ENCODE measurements at regions not wholly inside any gene's neighbourhood (a gene's known extent, or its start where the extent isn't known, plus 50 kb on each side); places are given as distances from the start of the nearest gene placed in this dataset.
A peak's percentile ranks its signal among the peaks of the same experiment; 100 is the strongest.

DNA sequence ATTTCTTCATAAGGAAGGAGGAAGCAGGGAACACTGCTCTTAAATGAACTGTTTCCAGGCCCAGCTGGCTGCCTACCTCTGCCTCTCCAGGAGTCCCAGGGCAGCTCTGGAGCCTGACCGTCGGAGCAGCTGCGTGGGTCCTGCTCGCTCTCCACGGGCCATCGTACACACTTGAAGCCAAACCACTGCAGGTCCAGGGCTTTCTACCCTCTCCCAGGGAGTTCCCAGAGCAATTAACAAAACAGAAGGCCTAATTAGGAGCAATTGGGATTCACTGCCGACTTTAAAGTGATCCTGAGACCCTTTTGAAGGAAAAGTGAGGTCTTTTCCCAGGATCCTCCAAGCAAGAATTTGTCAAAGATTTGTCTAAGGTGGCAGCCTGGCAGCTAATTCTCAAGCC is 76.9 kb downstream of the OTX2 start (continued):
- TF ChIP-seq, protein P1, sequence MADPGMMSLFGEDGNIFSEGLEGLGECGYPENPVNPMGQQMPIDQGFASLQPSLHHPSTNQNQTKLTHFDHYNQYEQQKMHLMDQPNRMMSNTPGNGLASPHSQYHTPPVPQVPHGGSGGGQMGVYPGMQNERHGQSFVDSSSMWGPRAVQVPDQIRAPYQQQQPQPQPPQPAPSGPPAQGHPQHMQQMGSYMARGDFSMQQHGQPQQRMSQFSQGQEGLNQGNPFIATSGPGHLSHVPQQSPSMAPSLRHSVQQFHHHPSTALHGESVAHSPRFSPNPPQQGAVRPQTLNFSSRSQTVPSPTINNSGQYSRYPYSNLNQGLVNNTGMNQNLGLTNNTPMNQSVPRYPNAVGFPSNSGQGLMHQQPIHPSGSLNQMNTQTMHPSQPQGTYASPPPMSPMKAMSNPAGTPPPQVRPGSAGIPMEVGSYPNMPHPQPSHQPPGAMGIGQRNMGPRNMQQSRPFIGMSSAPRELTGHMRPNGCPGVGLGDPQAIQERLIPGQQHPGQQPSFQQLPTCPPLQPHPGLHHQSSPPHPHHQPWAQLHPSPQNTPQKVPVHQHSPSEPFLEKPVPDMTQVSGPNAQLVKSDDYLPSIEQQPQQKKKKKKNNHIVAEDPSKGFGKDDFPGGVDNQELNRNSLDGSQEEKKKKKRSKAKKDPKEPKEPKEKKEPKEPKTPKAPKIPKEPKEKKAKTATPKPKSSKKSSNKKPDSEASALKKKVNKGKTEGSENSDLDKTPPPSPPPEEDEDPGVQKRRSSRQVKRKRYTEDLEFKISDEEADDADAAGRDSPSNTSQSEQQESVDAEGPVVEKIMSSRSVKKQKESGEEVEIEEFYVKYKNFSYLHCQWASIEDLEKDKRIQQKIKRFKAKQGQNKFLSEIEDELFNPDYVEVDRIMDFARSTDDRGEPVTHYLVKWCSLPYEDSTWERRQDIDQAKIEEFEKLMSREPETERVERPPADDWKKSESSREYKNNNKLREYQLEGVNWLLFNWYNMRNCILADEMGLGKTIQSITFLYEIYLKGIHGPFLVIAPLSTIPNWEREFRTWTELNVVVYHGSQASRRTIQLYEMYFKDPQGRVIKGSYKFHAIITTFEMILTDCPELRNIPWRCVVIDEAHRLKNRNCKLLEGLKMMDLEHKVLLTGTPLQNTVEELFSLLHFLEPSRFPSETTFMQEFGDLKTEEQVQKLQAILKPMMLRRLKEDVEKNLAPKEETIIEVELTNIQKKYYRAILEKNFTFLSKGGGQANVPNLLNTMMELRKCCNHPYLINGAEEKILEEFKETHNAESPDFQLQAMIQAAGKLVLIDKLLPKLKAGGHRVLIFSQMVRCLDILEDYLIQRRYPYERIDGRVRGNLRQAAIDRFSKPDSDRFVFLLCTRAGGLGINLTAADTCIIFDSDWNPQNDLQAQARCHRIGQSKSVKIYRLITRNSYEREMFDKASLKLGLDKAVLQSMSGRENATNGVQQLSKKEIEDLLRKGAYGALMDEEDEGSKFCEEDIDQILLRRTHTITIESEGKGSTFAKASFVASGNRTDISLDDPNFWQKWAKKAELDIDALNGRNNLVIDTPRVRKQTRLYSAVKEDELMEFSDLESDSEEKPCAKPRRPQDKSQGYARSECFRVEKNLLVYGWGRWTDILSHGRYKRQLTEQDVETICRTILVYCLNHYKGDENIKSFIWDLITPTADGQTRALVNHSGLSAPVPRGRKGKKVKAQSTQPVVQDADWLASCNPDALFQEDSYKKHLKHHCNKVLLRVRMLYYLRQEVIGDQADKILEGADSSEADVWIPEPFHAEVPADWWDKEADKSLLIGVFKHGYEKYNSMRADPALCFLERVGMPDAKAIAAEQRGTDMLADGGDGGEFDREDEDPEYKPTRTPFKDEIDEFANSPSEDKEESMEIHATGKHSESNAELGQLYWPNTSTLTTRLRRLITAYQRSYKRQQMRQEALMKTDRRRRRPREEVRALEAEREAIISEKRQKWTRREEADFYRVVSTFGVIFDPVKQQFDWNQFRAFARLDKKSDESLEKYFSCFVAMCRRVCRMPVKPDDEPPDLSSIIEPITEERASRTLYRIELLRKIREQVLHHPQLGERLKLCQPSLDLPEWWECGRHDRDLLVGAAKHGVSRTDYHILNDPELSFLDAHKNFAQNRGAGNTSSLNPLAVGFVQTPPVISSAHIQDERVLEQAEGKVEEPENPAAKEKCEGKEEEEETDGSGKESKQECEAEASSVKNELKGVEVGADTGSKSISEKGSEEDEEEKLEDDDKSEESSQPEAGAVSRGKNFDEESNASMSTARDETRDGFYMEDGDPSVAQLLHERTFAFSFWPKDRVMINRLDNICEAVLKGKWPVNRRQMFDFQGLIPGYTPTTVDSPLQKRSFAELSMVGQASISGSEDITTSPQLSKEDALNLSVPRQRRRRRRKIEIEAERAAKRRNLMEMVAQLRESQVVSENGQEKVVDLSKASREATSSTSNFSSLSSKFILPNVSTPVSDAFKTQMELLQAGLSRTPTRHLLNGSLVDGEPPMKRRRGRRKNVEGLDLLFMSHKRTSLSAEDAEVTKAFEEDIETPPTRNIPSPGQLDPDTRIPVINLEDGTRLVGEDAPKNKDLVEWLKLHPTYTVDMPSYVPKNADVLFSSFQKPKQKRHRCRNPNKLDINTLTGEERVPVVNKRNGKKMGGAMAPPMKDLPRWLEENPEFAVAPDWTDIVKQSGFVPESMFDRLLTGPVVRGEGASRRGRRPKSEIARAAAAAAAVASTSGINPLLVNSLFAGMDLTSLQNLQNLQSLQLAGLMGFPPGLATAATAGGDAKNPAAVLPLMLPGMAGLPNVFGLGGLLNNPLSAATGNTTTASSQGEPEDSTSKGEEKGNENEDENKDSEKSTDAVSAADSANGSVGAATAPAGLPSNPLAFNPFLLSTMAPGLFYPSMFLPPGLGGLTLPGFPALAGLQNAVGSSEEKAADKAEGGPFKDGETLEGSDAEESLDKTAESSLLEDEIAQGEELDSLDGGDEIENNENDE (IDR thresholded peaks at IDR 0.05; ENCODE audit: insufficient replicate concordance, low read length) = peak; percentile 71
- TF ChIP-seq, protein P2, sequence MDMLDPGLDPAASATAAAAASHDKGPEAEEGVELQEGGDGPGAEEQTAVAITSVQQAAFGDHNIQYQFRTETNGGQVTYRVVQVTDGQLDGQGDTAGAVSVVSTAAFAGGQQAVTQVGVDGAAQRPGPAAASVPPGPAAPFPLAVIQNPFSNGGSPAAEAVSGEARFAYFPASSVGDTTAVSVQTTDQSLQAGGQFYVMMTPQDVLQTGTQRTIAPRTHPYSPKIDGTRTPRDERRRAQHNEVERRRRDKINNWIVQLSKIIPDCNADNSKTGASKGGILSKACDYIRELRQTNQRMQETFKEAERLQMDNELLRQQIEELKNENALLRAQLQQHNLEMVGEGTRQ (IDR thresholded peaks at IDR 0.05; ENCODE audit: low read length) = no peak
- TF ChIP-seq NRF1 (IDR thresholded peaks at IDR 0.05; ENCODE audit: low read depth, low read length) (no peak), TEAD4 (IDR thresholded peaks at IDR 0.05; ENCODE audit: low read depth, low read length) (no peak), SIN3A (conservative IDR thresholded peaks at IDR 0.05 in 1 of 2, IDR thresholded peaks at IDR 0.05 in 1 of 2; ENCODE audit: low read depth in 1 of 2, low read length in 2 of 2) (0 out of 4 replicates have a peak, but pooled peaks of 1 of the 2 experiments have one; percentile 21), BACH1 (IDR thresholded peaks at IDR 0.05; ENCODE audit: low read length) (0 out of 2 replicates have a peak, but pooled peaks have one; percentile 37), MAFK (IDR thresholded peaks at IDR 0.05; ENCODE audit: low read depth, low read length) (no peak), KDM4A (IDR thresholded peaks at IDR 0.05; ENCODE audit: low read depth, low read length, severe bottlenecking) (no peak), YY1 (IDR thresholded peaks at IDR 0.05; ENCODE audit: low read depth, low read length) (0 out of 2 replicates have a peak, but pooled peaks have one; percentile 24), CBX5 (IDR thresholded peaks at IDR 0.05; ENCODE audit: low read depth, low read length) (no peak), FOSL1 (IDR thresholded peaks at IDR 0.05; ENCODE audit: insufficient read depth, low read depth, low read length) (no peak)

All from H1 (cell line).